HAP-1 (cell line): ENCODE measurements at regions not wholly inside any gene's neighbourhood (a gene's known extent, or its start where the extent isn't known, plus 50 kb on each side); places are given as distances from the start of the nearest gene placed in this dataset.

Experiments
- DNase-seq, 2 experiments: peaks; one replicate each; pipeline ENCODE4 v3.0.0-alpha.2; 2016 to 2020; ENCODE audit warnings: low spot score in 2 of 2
- H3K27me3 ChIP-seq: fragments of 250-450 bp; sonication (Bioruptor Pico); 2 replicates; pipeline ENCODE4 v1.5.1; 2020; ENCODE audit warnings: low read depth, mild to moderate bottlenecking, moderate library complexity
- H3K36me3 ChIP-seq: fragments of 250-450 bp; sonication (Bioruptor Pico); replicated peaks from 2 replicates; pipeline ENCODE4 v1.5.1; 2020; ENCODE audit warnings: mild to moderate bottlenecking
- H3K4me1 ChIP-seq: fragments of 250-450 bp; sonication (Bioruptor Pico); 2 replicates; pipeline ENCODE4 v1.5.1; 2020; ENCODE audit warnings: mild to moderate bottlenecking
- H3K4me3 ChIP-seq: fragments of 250-450 bp; sonication (Bioruptor Pico); 2 replicates; pipeline ENCODE4 v1.5.1; 2020; ENCODE audit warnings: mild to moderate bottlenecking, moderate library complexity
- H3K9me3 ChIP-seq: fragments of 250-450 bp; sonication (Bioruptor Pico); 2 replicates; pipeline ENCODE4 v1.5.1; 2020; ENCODE audit warnings: mild to moderate bottlenecking, moderate library complexity
- in situ Hi-C: fragments of 300-500 bp; cut with MboI; formaldehyde crosslinking; loops from 3 replicates; pipeline ENCODE4 v1.14.3; 2020; ENCODE audit warnings: low sequenced_read_pairs, inconsistent platforms, mixed read lengths

DNA sequence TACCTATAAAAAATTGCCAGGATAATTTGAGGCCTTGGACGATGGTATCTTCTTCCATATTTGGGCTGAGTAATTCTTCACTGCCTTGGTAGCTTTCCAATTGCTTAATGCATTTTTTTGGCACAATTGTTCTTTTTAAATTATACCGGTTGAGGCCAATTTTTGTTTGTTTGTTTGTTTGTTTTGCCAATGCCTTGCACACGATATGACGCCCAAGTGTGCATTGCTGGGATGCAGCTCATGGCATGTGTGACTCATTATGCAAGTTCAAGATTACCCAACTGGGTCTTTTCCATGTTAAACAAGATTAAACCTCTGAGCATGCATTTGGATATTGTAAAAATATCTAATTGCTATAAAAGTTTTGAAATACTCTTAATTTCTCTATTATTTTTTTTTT, 71.1 kb upstream of the KCNIP4 start:
- Histone ChIP-seq H3K4me1 (0 out of 2 replicates have a peak, but pooled peaks cover 3% of the 10 kb centered on the region), H3K36me3 (no peaks in the 10 kb centered on the region), H3K27me3 (no peaks in the 10 kb centered on the region), H3K9me3 (no peaks in the 10 kb centered on the region), H3K4me3 (no peak overlapping the region)
- no peak for DNase-seq
- in situ Hi-C loops = no loop called here

GRCh38 chr4:22014222-22014741, 65.7 kb upstream of the KCNIP4 start:
- no peak overlapping the region for H3K4me3 ChIP-seq
- H3K27me3 ChIP-seq = no peaks in the 10 kb centered on the region
- in situ Hi-C loops = no loop called here
- H3K4me1 ChIP-seq = peaks cover 9% of the 10 kb centered on the region; the same call in 1 of the 2 replicates
- H3K36me3 ChIP-seq = no peaks in the 10 kb centered on the region
- no peak for DNase-seq
- no peaks in the 10 kb centered on the region for H3K9me3 ChIP-seq

DNA sequence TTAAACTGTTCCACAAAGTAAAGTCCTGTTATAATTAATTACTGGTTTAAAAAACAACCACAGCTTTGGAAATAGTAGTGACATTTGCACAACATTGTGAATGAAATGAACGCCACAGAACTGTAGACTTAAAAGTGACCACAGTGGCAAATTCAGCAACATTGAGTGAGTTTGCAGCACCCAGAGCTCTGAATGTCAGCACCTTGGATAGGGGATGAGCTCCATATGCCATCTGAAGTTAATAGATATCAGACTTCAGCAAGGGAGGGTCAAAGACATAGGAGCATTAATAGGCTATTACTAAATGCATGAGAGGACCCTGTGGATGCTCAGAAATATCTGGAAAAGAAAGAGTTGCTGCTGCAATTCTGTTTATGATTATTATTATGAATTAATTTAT, 55.3 kb upstream of the KCNIP4 start:
- DNase-seq = no peak
- Histone ChIP-seq H3K4me1 (no peaks in the 10 kb centered on the region), H3K27me3 (no peaks in the 10 kb centered on the region), H3K4me3 (no peak overlapping the region), H3K9me3 (no peaks in the 10 kb centered on the region), H3K36me3 (no peaks in the 10 kb centered on the region)
- in situ Hi-C loops = no loop called here
